ENCODE measurements at regions not wholly inside any gene's neighbourhood (a gene's known extent, or its start where the extent isn't known, plus 50 kb on each side); places are given as distances from the start of the nearest gene placed in this dataset.

GRCh38 chr2:133721118-133721517, 152.9 kb upstream of the NCKAP5 start:
- no peak for DNase-seq

- DNase-seq: no peak
Measured at GRCh38 chr2:133723133-133723532, 154.9 kb upstream of the NCKAP5 start.

GRCh38 chr2:133726973-133727372, 158.7 kb upstream of the NCKAP5 start:
- no peak for DNase-seq

- DNase-seq: no peak
Measured at GRCh38 chr2:133732059-133732458, 163.8 kb upstream of the NCKAP5 start.

DNA sequence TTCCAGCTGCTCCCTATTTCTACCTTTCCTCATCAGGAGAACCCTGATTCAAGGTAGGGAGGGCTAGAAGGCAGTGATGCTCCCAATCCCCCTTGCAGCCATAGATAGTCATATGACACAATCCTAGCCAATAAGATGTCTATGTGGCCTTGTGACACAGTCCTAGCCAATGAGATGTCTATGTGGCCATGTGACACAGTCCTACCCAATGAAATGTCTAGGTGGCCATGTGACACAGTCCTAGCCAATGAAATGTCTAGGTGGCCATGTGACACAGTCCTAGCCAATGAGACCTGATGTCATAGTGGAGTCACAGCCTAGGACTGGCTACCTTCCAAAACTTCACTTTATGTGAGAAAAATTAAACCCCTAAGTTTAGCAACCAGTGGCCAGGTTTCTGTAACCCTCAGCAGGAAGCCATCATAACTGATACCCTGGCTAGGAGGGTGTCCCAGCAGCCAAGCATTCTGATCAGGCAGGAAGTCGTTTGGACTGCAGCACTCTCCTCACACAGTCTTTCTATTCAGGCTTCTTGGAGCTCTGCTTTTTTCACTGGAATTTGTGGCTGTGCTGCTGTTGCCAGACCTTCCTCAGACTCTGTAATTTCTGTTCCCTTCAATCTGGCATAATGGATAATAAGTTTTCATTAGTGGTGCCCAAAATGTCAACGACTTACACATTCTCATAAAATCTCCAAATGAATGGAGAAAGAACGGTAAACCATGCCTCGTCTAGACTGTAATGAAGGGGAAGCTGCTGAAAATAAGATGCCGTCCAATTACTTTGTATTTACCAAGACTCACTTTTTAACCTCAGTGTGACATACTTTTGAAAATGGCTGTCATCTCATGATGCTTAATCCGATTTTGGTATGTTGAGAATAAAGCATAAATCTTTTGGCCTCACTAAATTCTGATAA, 165.0 kb upstream of the NCKAP5 start:
- no peak for DNase-seq

- no peak for DNase-seq
Measured at GRCh38 chr2:133733901-133734255, 165.6 kb upstream of the NCKAP5 start.

DNA sequence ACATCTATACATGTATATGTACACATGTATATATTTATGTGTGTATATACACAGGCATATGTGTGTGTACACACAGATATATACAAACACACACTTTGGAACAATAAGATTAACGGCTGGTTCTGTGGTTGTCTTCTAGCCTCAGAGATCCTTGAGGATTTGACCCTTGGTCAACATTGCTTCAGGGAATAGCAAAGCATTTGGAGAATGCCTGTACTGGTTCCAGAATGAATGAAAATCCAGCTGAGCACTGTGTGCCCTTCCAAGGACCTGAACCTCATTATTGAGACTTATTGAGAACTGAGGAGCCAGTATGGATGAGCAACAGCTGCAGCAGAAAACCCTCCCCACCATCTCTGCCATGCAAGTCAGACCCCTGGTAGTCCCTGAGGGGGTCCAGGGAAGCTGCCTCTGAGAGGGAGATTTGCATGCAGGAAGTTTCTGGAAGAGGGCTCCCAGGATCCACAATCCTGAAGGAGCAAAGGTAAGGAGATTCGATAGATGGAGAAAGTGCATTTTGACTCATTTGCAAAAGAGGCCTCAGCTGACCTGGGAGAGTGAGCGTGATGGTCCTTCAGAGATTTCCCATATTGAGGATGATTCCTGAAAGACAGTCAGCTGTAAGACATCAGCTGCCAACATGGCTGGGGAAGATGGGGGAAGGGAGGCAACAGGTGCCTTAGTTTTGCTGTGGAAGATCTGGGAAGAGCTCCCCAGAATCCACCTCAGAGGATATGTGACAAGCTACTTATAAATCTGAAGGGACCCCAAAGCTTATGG, 166.6 kb upstream of the NCKAP5 start:
- no peak for DNase-seq

DNA sequence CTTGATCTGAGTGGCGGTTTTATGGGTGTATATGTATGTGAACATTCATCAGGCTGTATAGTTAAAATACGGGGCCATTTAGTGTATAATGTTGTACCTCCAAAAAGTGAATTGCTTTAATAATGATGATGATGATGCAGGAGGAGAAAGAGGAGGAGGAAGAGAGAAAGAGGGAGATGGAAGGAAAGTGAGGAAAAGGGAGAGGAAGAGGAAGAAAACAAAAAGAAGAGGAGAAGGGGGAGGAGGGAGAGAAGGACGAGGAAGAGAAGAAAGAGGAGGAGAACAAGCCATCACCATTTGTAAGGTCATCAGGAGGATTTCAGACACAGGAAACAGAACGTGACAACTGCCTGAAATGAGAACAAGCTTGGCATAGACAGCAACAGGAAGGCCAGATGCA, 168.4 kb upstream of the NCKAP5 start:
- no peak for DNase-seq

DNA sequence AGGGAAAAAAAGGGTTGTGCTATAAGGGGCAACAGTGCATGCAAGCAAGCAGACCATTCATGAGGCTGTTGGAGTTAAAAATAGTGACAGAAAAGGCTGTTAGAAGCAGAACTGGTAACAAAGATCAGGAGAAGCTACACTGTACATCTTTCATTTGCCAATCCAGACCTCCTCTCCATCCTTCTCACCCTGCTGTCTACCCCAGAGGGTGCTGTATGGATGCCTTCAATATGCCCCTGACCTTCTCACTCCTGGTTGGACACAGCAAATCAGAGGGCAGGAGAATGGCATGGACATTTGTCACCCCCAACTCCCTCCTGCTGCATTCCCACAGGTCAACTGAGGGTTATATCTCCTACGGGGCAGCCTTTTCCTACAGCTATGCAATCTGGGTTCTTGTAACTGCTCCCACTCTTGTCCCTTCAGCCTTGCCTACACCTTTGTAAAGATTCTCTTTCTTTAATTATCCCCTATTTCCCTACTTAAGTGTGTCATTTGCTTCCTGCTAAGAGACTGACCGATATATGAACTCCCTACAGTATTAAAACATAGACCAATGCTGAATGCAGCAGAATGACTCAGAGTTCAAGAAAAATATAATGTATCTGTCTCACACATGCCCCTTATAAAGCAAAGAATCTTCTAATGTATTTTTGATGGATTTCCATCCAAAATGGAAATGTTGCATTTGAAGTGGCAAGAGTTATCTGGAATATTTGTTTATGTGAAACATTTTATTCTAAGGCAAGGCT, 169.2 kb upstream of the NCKAP5 start:
- DNase-seq: no peak

DNA sequence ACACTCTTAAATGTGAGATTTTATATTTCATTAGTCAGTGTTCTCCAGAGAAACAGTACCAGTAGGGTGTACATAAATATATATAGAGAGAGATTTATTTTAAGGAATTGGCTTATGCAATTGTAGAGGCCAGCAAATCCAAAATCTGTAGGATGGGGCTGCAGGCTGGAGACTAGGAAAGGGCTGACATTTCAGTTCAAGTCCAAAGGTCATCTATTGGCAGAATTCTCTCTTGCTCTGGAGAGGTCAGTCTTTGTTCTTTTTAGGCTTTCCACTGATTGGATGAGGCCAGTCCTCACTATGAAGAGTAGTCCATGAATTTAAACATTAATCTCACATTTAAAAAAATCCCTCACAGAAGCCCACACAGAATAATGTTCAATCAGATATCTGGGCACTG, 170.8 kb upstream of the NCKAP5 start:
- no peak for DNase-seq

DNA sequence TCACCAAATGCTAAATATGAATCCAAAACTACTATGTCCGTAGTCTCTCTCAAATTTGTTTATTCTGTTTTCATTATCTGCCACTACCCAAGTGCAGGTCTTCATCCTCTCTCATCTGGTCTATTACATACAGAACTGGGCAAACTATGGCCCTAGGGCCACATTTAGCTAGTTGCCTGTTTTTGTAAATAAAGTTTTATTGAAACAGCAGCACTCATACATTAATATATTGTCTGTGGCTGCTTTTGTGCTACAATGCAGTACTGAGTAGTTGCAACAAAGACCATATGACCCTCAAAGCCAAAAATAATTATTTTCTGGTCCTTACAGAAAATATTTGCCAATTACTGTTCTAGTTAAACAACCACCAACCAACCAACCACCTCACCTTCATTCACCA, 172.2 kb upstream of the NCKAP5 start:
- no peak for DNase-seq

GRCh38 chr2:133748007-133748700, 179.9 kb upstream of the NCKAP5 start:
- DNase-seq: no peak

GRCh38 chr2:133753665-133754064, 185.4 kb upstream of the NCKAP5 start:
- DNase-seq: no peak

GRCh38 chr2:133755480-133756300, 187.4 kb upstream of the NCKAP5 start:
- no peak for DNase-seq

- DNase-seq: no peak
Measured at GRCh38 chr2:133756833-133757232, 188.6 kb upstream of the NCKAP5 start.

GRCh38 chr2:133760376-133760775, 192.1 kb upstream of the NCKAP5 start:
- no peak for DNase-seq

GRCh38 chr2:133765658-133766057, 197.4 kb upstream of the NCKAP5 start:
- DNase-seq: no peak

DNA sequence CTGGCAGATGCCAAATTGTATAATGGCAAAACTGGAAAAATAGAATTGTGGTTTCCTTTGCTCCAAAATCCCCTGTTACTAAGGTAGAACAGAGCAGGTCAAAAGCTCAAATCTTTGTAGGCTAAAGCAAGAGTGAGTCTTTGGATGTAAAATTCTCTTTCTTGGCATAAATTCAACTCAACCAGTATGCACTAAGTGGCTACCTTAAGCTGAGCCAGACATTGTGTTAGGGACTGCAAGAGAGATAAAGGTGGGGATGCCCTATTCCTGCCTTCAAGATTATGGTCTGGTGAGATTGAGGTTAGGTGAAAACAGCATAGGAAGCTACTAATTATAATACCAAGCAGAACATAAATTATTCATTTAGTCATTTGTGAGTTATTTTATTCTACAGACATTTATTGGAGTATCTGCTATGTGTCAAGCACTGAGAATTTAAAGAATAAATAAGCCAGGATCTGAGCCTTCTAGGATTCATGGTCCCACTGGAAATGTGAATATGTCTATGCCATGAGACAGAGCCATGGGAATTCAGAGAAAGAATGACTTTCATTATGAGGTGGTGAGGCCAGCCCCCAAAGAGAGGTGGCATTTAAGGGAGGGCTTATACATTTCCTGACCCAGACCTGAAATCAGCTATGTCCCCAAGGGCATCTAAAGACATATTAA, 198.0 kb upstream of the NCKAP5 start:
- DNase-seq: no peak

DNA sequence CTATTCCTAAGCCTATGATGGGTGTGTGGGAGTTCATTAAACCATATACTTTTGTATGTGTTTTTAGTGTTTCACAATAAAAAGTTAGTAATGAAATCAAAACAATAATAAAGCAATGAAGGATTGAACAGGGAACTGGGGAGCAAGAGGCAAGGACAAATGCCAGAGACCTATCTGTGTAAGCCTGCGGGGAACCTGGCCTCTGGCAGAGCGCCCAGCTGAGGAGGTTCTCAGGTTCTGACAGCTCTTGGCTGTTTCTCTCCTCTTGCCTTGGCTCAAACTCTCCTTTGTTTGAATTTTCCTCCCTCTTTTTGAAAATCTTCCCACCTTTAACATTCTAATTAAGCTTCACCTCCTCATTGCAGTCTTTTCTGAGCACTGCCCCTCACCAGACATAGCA, 200.0 kb upstream of the NCKAP5 start:
- DNase-seq: no peak

GRCh38 chr2:133768658-133769435, 200.6 kb upstream of the NCKAP5 start:
- DNase-seq: no peak

All from NCI-H2081 (cell line).